C4-2B (cell line): ENCODE measurements at regions not wholly inside any gene's neighbourhood (a gene's known extent, or its start where the extent isn't known, plus 50 kb on each side); places are given as distances from the start of the nearest gene placed in this dataset.

ENCODE experiments used
- H3K27ac ChIP-seq: fragments of 450-650 bp; 2 replicates; pipeline ENCODE4 v1.5.1; 2017
- ZFX ChIP-seq: fragments of 450-650 bp; IDR thresholded peaks from 2 replicates; pipeline ENCODE4 v1.6.1; 2017
- TF ChIP-seq, protein P1 (sequence below): fragments of 450-650 bp; conservative IDR thresholded peaks from 2 replicates; pipeline ENCODE4 v1.5.1; 2017; ENCODE audit warnings: mild to moderate bottlenecking

DNA sequence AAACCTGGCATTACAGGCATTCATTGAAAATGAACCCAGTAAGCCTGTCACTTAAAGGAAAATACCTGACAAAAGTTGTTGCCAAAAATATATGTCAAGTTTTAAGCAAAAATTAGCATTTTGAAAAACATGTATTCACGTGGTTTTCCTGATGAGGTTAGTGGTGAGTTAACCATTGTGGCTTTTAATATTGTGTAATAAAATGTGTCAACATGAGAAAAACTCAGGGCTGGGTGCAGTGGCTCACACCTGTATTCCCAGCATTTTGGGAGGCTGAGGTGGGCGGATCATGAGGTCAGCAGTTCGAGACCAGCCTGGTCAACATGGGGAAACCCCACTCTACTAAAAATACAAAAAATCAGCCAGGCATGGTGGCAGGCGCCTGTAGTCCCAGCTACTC is 731.4 kb downstream of the KCNT2 start:
- TF ChIP-seq ZFX = no peak
- TF ChIP-seq, protein P1, sequence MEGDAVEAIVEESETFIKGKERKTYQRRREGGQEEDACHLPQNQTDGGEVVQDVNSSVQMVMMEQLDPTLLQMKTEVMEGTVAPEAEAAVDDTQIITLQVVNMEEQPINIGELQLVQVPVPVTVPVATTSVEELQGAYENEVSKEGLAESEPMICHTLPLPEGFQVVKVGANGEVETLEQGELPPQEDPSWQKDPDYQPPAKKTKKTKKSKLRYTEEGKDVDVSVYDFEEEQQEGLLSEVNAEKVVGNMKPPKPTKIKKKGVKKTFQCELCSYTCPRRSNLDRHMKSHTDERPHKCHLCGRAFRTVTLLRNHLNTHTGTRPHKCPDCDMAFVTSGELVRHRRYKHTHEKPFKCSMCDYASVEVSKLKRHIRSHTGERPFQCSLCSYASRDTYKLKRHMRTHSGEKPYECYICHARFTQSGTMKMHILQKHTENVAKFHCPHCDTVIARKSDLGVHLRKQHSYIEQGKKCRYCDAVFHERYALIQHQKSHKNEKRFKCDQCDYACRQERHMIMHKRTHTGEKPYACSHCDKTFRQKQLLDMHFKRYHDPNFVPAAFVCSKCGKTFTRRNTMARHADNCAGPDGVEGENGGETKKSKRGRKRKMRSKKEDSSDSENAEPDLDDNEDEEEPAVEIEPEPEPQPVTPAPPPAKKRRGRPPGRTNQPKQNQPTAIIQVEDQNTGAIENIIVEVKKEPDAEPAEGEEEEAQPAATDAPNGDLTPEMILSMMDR = no peak

GRCh38 chr1:195872376-195872775 is 735.9 kb downstream of the KCNT2 start:
- TF ChIP-seq ZFX = no peak
- TF ChIP-seq, protein P1 = no peak
- no peak overlapping the region for H3K27ac ChIP-seq

More for the DNA sequence above, 731.4 kb downstream of the KCNT2 start:
- H3K27ac ChIP-seq = no peak overlapping the region

- TF ChIP-seq ZFX = no peak
- TF ChIP-seq, protein P1 = no peak
- H3K27ac ChIP-seq = no peak overlapping the region
Observed at GRCh38 chr1:195867638-195868037, 740.6 kb downstream of the KCNT2 start.

DNA sequence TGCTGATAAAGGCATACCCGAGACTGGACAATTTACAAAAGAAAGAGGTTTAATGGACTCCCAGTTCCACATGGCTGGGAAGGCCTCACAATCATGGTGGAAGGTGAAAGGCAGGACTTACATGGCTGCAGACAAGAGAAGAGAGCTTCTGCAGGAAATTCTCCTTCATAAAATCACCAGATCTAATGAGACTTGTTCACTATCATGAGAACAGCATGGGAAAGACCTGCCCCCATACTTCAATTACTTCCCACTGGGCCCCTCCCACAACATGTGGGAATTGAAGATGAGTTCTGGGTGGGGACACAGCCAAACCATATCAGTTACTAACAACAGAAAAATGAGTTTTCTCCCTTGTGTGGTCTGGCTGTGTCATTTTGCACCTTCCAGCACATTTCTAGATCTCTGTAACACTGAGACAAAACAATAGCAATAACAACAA is 741.4 kb downstream of the KCNT2 start:
- H3K27ac ChIP-seq = no peak overlapping the region
- no peak for TF ChIP-seq ZFX
- TF ChIP-seq, protein P1 = no peak

- TF ChIP-seq, protein P1 = no peak
- no peak for TF ChIP-seq ZFX
- H3K27ac ChIP-seq = no peak overlapping the region
Observed at GRCh38 chr1:195866091-195866780, 742.0 kb downstream of the KCNT2 start.

DNA sequence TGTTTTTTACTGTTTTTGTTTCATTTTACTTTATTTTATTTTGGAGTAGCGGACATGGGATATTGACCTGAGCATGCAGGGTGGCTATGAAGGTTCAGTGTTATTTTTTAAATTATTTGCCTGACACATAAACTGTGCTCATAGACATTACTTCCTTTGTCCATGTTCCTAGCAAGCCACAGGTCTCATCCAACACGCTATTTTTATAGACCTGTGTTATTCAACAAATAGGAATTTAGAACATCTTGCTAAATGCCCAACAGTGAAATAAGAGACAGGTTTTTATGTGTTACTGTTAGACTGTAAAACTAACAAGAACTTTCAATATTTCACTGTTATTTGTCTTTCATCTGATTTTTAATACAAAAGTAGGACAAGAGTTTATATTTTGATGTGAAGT is 756.4 kb downstream of the KCNT2 start:
- H3K27ac ChIP-seq = no peak overlapping the region
- TF ChIP-seq ZFX = no peak
- TF ChIP-seq, protein P1 = no peak

DNA sequence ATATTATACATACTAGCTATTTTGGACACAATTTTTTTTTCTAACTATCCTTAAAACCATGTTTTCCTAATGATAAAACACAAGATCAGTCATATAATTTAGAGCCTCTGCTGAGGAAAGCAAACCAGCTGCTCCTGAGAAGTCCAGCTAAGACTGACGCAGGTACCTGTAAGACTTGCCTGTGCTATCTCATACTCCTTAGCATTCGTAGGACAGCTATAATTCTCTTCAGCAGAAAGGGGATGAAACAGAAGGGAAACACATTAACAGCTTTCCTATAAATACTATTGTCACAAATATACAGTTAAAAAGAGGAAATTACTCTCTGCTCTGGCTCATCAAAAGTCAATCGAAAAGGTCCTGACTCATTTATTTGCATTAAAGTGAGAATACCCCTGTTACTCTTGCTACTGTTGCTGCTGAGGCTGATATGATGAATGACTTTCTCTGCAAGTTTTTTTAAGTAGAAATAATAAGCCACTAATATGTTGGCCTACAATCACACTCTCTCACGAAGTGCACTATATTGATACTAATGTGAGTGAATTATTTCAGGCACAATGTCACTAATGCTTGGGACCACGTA is 757.1 kb downstream of the KCNT2 start:
- no peak overlapping the region for H3K27ac ChIP-seq
- TF ChIP-seq, protein P1 = no peak
- TF ChIP-seq ZFX = no peak
